ENCODE measurements at regions not wholly inside any gene's neighbourhood (a gene's known extent, or its start where the extent isn't known, plus 50 kb on each side); places are given as distances from the start of the nearest gene placed in this dataset.

DNA sequence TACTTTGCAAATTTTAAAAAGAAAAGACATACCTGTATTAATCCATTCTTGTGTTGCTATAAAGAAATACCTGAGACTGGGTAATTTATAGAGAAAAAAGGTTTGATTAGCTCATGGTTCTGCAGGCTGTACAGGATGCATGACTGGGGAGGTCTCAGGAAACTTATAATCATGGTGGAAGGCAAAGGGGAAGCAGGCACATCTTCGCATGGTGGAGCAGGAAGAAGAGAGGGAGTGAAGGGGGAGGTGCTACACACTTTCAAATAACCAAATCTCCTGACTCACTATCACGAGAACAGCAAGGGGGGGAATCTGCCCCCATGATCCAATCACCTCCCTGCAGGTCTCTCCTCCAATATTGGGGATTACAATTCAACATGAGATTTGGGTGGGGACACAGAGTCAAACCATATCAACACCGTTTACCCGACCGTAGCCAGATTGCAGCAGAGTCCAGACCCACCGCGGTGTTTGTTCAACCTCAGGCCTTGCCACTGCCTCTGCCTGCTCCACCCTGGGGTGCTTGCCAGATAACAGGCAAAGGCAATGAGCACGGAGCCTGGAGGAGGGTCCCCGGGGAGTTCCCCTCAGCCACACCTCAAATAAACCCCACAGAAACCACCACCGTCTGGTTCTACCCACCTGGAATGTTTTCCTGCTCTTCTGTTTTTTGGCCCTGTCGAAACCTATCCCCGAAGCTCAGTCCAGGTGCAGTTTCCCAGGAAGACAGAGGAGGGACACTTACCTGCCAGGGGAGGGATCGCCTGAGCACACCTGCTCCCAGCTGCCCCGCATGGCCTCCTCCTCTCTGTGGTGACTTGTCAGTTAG is 142.2 kb upstream of the AFDN start:
- Histone ChIP-seq H3K9ac (ENCODE audit: low read depth in 2 of 2, low read length in 2 of 2) (peak overlapping the region in 1 of 2 donors; percentile 22), H3K9me3 (no peaks in the 10 kb centered on the region), H3K4me3 (no peak overlapping the region), H3K27ac (no peak overlapping the region), H3K27me3 (no peaks in the 10 kb centered on the region), H3K4me1 (peaks cover 3% of the 10 kb centered on the region), H3K36me3 (no peaks in the 10 kb centered on the region)
- intact Hi-C loops (cut with DNase I) = no loop called here
- TF ChIP-seq, protein P1, sequence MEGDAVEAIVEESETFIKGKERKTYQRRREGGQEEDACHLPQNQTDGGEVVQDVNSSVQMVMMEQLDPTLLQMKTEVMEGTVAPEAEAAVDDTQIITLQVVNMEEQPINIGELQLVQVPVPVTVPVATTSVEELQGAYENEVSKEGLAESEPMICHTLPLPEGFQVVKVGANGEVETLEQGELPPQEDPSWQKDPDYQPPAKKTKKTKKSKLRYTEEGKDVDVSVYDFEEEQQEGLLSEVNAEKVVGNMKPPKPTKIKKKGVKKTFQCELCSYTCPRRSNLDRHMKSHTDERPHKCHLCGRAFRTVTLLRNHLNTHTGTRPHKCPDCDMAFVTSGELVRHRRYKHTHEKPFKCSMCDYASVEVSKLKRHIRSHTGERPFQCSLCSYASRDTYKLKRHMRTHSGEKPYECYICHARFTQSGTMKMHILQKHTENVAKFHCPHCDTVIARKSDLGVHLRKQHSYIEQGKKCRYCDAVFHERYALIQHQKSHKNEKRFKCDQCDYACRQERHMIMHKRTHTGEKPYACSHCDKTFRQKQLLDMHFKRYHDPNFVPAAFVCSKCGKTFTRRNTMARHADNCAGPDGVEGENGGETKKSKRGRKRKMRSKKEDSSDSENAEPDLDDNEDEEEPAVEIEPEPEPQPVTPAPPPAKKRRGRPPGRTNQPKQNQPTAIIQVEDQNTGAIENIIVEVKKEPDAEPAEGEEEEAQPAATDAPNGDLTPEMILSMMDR (IDR thresholded peaks at IDR 0.05) = no peak
- DNase-seq = peak; percentile 62

DNA sequence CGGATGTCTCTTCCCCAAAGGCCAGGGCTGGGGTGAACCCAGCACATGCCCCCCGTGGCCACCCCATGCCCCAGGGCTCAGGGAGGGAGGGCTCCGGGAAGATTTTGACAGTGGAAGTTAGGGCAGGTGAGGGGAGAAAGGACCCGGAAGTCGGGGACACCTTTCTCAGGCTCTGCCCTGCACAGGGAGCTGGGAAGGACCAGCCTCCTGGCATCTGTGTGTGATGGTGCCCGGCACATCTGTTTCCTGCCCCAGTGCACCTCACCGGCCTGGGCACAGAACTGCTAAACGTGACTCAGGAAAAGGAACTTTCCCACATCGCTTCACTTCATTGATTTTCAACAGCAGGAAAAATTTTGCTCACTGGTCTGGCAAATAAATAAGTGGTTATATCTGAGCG is 141.1 kb upstream of the AFDN start:
- H3K9me3 ChIP-seq = no peaks in the 10 kb centered on the region
- intact Hi-C loops (cut with DNase I) = no loop called here
- no peak for DNase-seq

DNA sequence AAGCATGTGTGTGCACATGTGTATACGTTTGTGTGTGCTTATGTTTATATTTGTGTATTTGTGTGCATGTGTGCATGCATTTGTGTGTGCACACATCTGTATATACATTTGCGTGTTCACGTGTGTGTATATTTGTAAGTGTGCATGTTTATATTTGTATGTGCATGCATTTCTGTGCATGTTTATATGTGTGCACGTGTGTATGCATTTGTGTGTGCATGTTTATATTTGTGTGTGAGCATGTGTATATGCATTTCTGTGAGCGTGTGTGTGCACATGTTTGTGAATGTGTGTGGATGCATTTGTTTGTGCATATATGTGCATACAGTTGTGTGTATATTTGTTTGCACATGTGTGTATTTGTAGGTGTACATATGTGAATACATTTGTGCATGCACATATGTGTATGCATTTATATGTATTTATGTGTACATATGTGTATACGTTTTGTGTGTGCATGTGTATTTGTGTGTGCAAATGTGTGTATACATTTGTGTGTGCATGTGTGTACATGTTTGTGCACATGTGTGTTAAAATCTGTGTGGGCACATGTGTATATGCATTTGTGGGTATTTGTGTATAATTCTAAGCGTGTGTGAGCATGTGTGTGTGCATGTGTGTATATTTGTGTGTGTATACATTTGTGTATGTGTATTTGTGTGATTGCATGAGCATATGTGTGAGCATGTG is 140.4 kb upstream of the AFDN start:
- Histone ChIP-seq H3K27me3 (no peaks in the 10 kb centered on the region), H3K4me1 (peaks cover 3% of the 10 kb centered on the region), H3K4me3 (no peak overlapping the region), H3K9me3 (no peaks in the 10 kb centered on the region), H3K36me3 (no peaks in the 10 kb centered on the region), H3K9ac (ENCODE audit: low read depth in 2 of 2, low read length in 2 of 2) (no peak overlapping the region), H3K27ac (no peak overlapping the region)
- no peak for DNase-seq
- intact Hi-C loops (cut with DNase I) = no loop called here
- TF ChIP-seq, protein P1 (IDR thresholded peaks at IDR 0.05) = no peak

More for the DNA sequence above, 141.1 kb upstream of the AFDN start:
- Histone ChIP-seq H3K9ac (ENCODE audit: low read depth in 2 of 2, low read length in 2 of 2) (no peak overlapping the region), H3K4me3 (no peak overlapping the region), H3K36me3 (no peaks in the 10 kb centered on the region), H3K27ac (no peak overlapping the region), H3K27me3 (no peaks in the 10 kb centered on the region), H3K4me1 (peaks cover 3% of the 10 kb centered on the region)
- TF ChIP-seq, protein P1 (IDR thresholded peaks at IDR 0.05) = no peak

DNA sequence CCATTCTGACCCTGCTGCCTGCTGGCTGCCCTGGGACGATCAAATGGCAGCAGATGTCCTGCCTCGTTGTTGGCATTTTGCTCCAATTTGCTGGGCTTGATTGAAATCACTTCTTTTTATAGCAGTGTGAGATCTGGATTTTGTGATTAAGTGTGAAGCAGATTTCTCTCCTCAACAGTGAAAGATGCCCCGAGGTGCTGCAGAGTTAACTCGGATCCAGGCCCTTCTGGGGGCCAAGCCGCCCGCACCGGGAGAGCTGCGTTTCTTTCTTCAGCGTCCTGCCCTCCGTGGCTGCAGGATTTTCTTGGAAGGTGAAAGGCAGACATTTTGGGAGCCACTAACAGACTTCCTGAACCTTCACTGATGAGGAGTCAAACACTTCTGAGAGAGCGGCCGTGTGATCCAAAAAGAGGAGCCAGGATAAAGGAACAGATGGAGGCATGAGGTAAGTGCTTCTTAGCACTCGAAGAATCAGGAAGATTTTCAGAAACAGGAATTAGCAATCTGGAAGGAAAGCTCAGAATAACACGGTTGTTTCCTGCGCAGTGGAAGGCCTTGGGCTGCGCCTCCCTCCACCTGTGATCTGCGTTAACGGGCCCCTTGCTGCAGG is 139.5 kb upstream of the AFDN start:
- DNase-seq = no peak
- H3K4me1 ChIP-seq = peaks cover 3% of the 10 kb centered on the region
- no peak overlapping the region for H3K4me3 ChIP-seq
- H3K27me3 ChIP-seq = no peaks in the 10 kb centered on the region
- no peak overlapping the region for H3K27ac ChIP-seq
- TF ChIP-seq, protein P1 (IDR thresholded peaks at IDR 0.05) = no peak
- no peaks in the 10 kb centered on the region for H3K36me3 ChIP-seq
- no peak overlapping the region for H3K9ac ChIP-seq (ENCODE audit: low read depth in 2 of 2, low read length in 2 of 2)
- intact Hi-C loops (cut with DNase I) = no loop called here
- no peaks in the 10 kb centered on the region for H3K9me3 ChIP-seq

DNA sequence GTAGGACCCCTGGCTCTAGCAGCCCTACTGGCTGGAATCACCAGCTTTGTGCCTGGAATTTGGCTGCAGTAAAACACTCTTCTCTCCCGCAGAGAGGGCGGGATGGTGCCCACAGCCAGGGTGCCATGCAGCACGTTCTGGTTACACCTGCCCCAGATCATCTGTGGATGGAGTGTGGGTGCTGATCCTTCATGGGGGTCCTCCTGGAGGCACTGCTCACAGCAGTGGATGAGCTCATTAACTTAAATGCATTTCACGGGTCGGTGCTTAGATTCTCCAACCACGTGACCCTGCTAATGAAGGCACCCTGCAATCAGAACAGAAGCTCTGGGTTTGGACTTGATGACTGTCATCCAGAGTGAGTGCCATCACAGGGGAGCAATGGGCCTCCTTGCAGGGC is 138.6 kb upstream of the AFDN start:
- Histone ChIP-seq H3K4me3 (no peak overlapping the region), H3K27ac (no peak overlapping the region), H3K27me3 (no peaks in the 10 kb centered on the region), H3K9me3 (no peaks in the 10 kb centered on the region), H3K9ac (ENCODE audit: low read depth in 2 of 2, low read length in 2 of 2) (no peak overlapping the region), H3K36me3 (no peaks in the 10 kb centered on the region), H3K4me1 (peaks cover 3% of the 10 kb centered on the region)
- no peak for DNase-seq
- intact Hi-C loops (cut with DNase I) = no loop called here
- TF ChIP-seq, protein P1 (IDR thresholded peaks at IDR 0.05) = no peak

All from colonic mucosa (tissue), 4 donors.